GM23248 (cell line): ENCODE measurements at regions not wholly inside any gene's neighbourhood (a gene's known extent, or its start where the extent isn't known, plus 50 kb on each side); places are given as distances from the start of the nearest gene placed in this dataset.

Experiments used
- EZH2 ChIP-seq: fragments of 200-600 bp; sonication (generic); IDR thresholded peaks from 2 replicates; pipeline ENCODE4 v1.6.1; 2018; ENCODE audit warnings: antibody characterized with exemption, mild to moderate bottlenecking; ENCODE audit not compliant: insufficient read depth, poor library complexity, severe bottlenecking
- EZH2phosphoT487 ChIP-seq: fragments of 200-600 bp; sonication (generic); IDR thresholded peaks from 2 replicates; pipeline ENCODE4 v1.6.1; 2018; ENCODE audit warnings: antibody characterized with exemption, moderate library complexity, mild to moderate bottlenecking, low read depth; ENCODE audit not compliant: insufficient read depth

DNA sequence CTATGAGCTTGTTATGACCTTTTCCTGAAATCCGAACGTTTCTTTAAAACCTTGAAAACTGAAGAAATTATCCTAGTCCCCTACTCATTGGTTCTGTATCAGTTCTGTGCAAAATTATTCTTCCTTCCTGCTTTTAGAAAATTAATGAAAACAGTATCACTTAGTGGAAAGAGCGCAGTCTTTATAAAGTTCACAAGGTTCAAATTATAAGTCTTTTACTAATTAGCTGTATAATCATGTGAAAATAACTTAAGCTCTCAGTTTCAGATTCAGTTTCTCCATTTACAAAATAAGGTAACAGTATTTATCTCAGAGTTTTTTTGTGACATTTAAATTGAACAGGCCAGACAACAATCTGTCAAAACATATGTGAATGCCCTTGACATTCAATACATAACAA, 306.1 kb downstream of the ADAMTS20 start:
- TF ChIP-seq EZH2 = no peak
- no peak for TF ChIP-seq EZH2phosphoT487
